K562 (cell line): ENCODE measurements at regions not wholly inside any gene's neighbourhood (a gene's known extent, or its start where the extent isn't known, plus 50 kb on each side); places are given as distances from the start of the nearest gene placed in this dataset.

Source experiments
- ATAC-seq: fragments of 200-7000 bp; cut with Tn5 transposase; 3 replicates; pipeline ENCODE4 v1.9.1; 2020; ENCODE audit warnings: moderate library complexity
- BruUV-seq: library from RNA; stranded (reverse); fragments of 400-500 nt; replicated peaks from 2 replicates; lab custom pipeline; 2021; lab: Mats Ljungman, UMichigan
- CTCF ChIA-PET: fragments of 300-600 bp; formaldehyde crosslinking; extraction: SDS; loops from one replicate; lab custom pipeline; 2021; ENCODE audit warnings: low intra/inter-chr PET ratio; lab: Yijun Ruan, JAX
- POLR2A ChIA-PET: fragments of 300-600, 350-650 bp; sonication (Branson Sonifier 250); formaldehyde crosslinking; extraction: SDS; loops from one replicate; lab custom pipeline; 2021; ENCODE audit warnings: antibody characterized with exemption, inconsistent platforms; lab: Yijun Ruan, JAX
- DNase-seq, 4 experiments: peaks; one replicate each; pipeline versions ENCODE4 v3.0.0 to v3.0.0-alpha.2; 2011 to 2018; ENCODE audit warnings: low spot score in 3 of 4, mixed read lengths in 3 of 4; ENCODE audit errors: extremely low read depth in 1 of 4
- FAIRE-seq: peaks from 2 replicates; lab custom pipeline; 2011; peaks lifted over from hg19 to GRCh38; lab: Jason Lieb, UNC
- H2AFZ ChIP-seq: 2 replicates; pipeline ENCODE4 v1.6.0; 2011; ENCODE audit warnings: low read depth, low read length, control low read depth, inconsistent platforms
- H3K27ac ChIP-seq: fragments of 200-600 bp; 3 replicates; pipeline ENCODE4 v1.8.0; 2011; ENCODE audit warnings: low read depth, mild to moderate bottlenecking, control low read depth, inconsistent platforms, low read length, moderate library complexity, mixed read lengths; ENCODE audit errors: extremely low read depth
- H3K27me3 ChIP-seq, 2 experiments: fragments of 300-600 bp in 1 of 2; 2 replicates in 1 of 2; 3 replicates in 1 of 2; pipeline versions ENCODE4 v1.6.0 to v1.8.0; 2011; ENCODE audit warnings: inconsistent platforms in 2 of 2, low read length in 2 of 2, mild to moderate bottlenecking in 1 of 2, mixed read lengths in 1 of 2, moderate library complexity in 1 of 2; ENCODE audit not compliant: control insufficient read depth in 2 of 2, insufficient read depth in 2 of 2
- H3K36me3 ChIP-seq: fragments of 300-600 bp; 3 replicates; pipeline ENCODE4 v1.8.0; 2011; ENCODE audit warnings: mild to moderate bottlenecking, low read length, inconsistent platforms; ENCODE audit not compliant: control insufficient read depth, insufficient read depth
- H3K4me1 ChIP-seq, 2 experiments: fragments of 200-600 bp in 1 of 2; replicated peaks in 1 of 2; 2 replicates in 1 of 2; 3 replicates in 1 of 2; pipeline versions ENCODE4 v1.5.1 to v1.8.0; 2011; ENCODE audit warnings: inconsistent platforms in 2 of 2, low read length in 2 of 2, mild to moderate bottlenecking in 1 of 2, mixed read lengths in 1 of 2, moderate library complexity in 1 of 2; ENCODE audit not compliant: control insufficient read depth in 2 of 2, insufficient read depth in 2 of 2
- H3K4me2 ChIP-seq: 2 replicates; pipeline ENCODE4 v1.6.1; 2011; ENCODE audit warnings: low read length, control low read depth, inconsistent platforms, mixed read lengths; ENCODE audit not compliant: insufficient read depth
- H3K4me3 ChIP-seq: fragments of 200-600 bp; sonication (generic), shearing (Covaris generic); 2 replicates; pipeline ENCODE4 v1.5.1; 2016; ENCODE audit warnings: control low read depth, inconsistent platforms
- H3K79me2 ChIP-seq: fragments of 200-600 bp; 3 replicates; pipeline ENCODE4 v1.8.0; 2011; ENCODE audit warnings: low read length, inconsistent platforms; ENCODE audit not compliant: control insufficient read depth, insufficient read depth
- H3K9ac ChIP-seq, 2 experiments: 2 replicates each; pipeline versions ENCODE4 v1.6.0 to v1.6.1; 2011; ENCODE audit warnings: low read depth in 2 of 2, low read length in 2 of 2, control low read depth in 1 of 2, inconsistent platforms in 1 of 2, mild to moderate bottlenecking in 1 of 2, mixed read lengths in 1 of 2; ENCODE audit not compliant: insufficient read depth in 1 of 2
- H3K9me1 ChIP-seq: one replicate; pipeline ENCODE4 v1.6.0; 2011; ENCODE audit warnings: inconsistent platforms, mild to moderate bottlenecking, low read length, moderate library complexity; ENCODE audit not compliant: control insufficient read depth, insufficient read depth
- H3K9me3 ChIP-seq: replicated peaks from 2 replicates; pipeline ENCODE4 v1.5.1; 2011; ENCODE audit warnings: low read depth, low read length, inconsistent platforms; ENCODE audit not compliant: control insufficient read depth, insufficient read depth
- H4K20me1 ChIP-seq: replicated peaks from 2 replicates; pipeline ENCODE4 v1.6.1; 2011; ENCODE audit warnings: low read length, inconsistent platforms, mixed read lengths; ENCODE audit not compliant: control insufficient read depth, insufficient read depth
- ARNT ChIP-seq, 2 experiments: fragments of 450-650 bp; IDR thresholded peaks; 2 replicates each; pipeline ENCODE4 v1.6.1; 2016; ENCODE audit warnings: mild to moderate bottlenecking in 1 of 2
- CBX1 ChIP-seq: sonication (generic); IDR thresholded peaks from 2 replicates; pipeline ENCODE4 v1.6.1; 2016; ENCODE audit warnings: antibody characterized with exemption, low read depth, mild to moderate bottlenecking
- CHD2 ChIP-seq: IDR thresholded peaks from 2 replicates; pipeline ENCODE4 v1.6.1; 2011; ENCODE audit warnings: low read depth, low read length
- CLOCK ChIP-seq: fragments of 250-450 bp; sonication (Bioruptor Pico); IDR thresholded peaks from 2 replicates; pipeline ENCODE4 v1.4.0; 2020; ENCODE audit warnings: mild to moderate bottlenecking, moderate library complexity, borderline replicate concordance
- EP300 ChIP-seq: IDR thresholded peaks from 2 replicates; pipeline ENCODE4 v1.6.1; 2012; ENCODE audit warnings: low read length, improper control_type of control experiment
- RBFOX2 ChIP-seq: fragments of 200-400 bp; formaldehyde crosslinking; IDR thresholded peaks from 2 replicates; pipeline ENCODE4 v1.6.1; 2017; ENCODE audit warnings: low read depth, mild to moderate bottlenecking, low read length, moderate library complexity
- SRF ChIP-seq, 2 experiments: fragments of 250-450, 450-650 bp in 1 of 2; sonication (Bioruptor Pico) in 1 of 2; sonication (generic) in 1 of 2; formaldehyde crosslinking; IDR thresholded peaks; 2 replicates each; pipeline versions ENCODE4 v1.5.0 to v1.5.1; 2020 to 2022; ENCODE audit warnings: mild to moderate bottlenecking in 1 of 2, missing genetic modification reagents in 1 of 2
- THAP7 ChIP-seq: fragments of 250-450 bp; sonication (Bioruptor Pico); IDR thresholded peaks from 2 replicates; pipeline ENCODE4 v1.5.0; 2021
- XRCC3 ChIP-seq: fragments of 450-650 bp; IDR thresholded peaks from 2 replicates; pipeline ENCODE4 v1.6.1; 2017; ENCODE audit warnings: mild to moderate bottlenecking, moderate library complexity
- ZNF431 ChIP-seq: sonication (generic); formaldehyde crosslinking; IDR thresholded peaks from 2 replicates; pipeline ENCODE4 v1.8.0; 2022; ENCODE audit warnings: mild to moderate bottlenecking, missing genetic modification reagents
- ZNF561 ChIP-seq: fragments of 450-650 bp; formaldehyde crosslinking; conservative IDR thresholded peaks from 2 replicates; pipeline ENCODE4 v1.4.0; 2020; ENCODE audit warnings: mild to moderate bottlenecking, moderate library complexity
- WGBS: fragments of 100-300 bp; shearing (Covaris generic); methylation state at CpG from one replicate; pipeline ENCODE4 v1.1.6; 2016; ENCODE audit warnings: low coverage, mixed read lengths; ENCODE audit not compliant: insufficient coverage; ENCODE audit errors: missing lambda C conversion rate; 5-methylcytosine and 5-hydroxymethylcytosine counted together
- in situ Hi-C: fragments of 300-500 bp; cut with MboI; formaldehyde crosslinking; loops from 4 replicates; pipeline ENCODE4 v1.15.0; 2018; ENCODE audit warnings: inconsistent platforms, mixed read lengths
- intact Hi-C: fragments of 100-400 bp; cut with micrococcal nuclease; formaldehyde crosslinking; loops from 2 replicates; pipeline ENCODE4 v1.14.2; 2022
- TF ChIP-seq, protein P1 (sequence below): fragments of 450-650 bp; formaldehyde crosslinking; IDR thresholded peaks from 2 replicates; pipeline ENCODE4 v1.4.0; 2020; ENCODE audit warnings: mild to moderate bottlenecking, moderate library complexity
- TF ChIP-seq, protein P2 (sequence below): fragments of 250-450 bp; sonication (Bioruptor Pico); IDR thresholded peaks from 2 replicates; pipeline ENCODE4 v1.6.1; 2021; ENCODE audit warnings: mild to moderate bottlenecking
- TF ChIP-seq, protein P3 (sequence below), 2 experiments: fragments of 450-650 bp in 1 of 2; IDR thresholded peaks; 2 replicates each; pipeline ENCODE4 v1.6.1; 2011 to 2017; ENCODE audit warnings: low read depth in 2 of 2, antibody characterized with exemption in 1 of 2, borderline replicate concordance in 1 of 2, low read length in 1 of 2, mild to moderate bottlenecking in 1 of 2, mixed read lengths in 1 of 2; ENCODE audit not compliant: control insufficient read depth in 1 of 2

GRCh38 chr11:41851743-41852142 lies 392.3 kb upstream of the LRRC4C start (continued):
- TF ChIP-seq, protein P1, sequence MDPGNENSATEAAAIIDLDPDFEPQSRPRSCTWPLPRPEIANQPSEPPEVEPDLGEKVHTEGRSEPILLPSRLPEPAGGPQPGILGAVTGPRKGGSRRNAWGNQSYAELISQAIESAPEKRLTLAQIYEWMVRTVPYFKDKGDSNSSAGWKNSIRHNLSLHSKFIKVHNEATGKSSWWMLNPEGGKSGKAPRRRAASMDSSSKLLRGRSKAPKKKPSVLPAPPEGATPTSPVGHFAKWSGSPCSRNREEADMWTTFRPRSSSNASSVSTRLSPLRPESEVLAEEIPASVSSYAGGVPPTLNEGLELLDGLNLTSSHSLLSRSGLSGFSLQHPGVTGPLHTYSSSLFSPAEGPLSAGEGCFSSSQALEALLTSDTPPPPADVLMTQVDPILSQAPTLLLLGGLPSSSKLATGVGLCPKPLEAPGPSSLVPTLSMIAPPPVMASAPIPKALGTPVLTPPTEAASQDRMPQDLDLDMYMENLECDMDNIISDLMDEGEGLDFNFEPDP (CRISPR knock-in tag), result no peak
- no peak for TF ChIP-seq CHD2

DNA sequence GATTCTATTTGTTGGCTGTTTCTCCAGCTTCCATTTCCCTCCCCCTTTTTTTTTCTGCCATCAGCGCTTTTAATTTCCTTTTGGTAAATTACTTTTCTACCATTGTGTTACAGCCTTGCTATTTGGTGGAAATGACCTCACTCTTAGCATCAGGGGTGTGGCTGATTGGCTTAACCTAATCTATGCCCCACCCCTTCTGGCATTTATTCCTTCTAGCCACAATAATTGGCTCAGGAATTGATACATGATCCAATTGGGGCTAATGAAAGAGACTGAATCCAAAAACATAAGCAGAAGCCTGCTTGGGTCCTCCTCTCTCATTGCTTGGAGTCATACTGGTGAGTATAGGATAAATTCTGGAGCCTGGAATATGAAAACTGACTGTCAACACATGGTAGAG lies 402.4 kb upstream of the LRRC4C start:
- H3K79me2 ChIP-seq, result no peaks in the 10 kb centered on the region
- H3K9me3 ChIP-seq, result no peaks in the 10 kb centered on the region
- H3K4me3 ChIP-seq, result no peak overlapping the region
- no peak overlapping the region for H3K9ac ChIP-seq
- intact Hi-C loops, result no loop called here
- H2AFZ ChIP-seq, result no peak overlapping the region
- ATAC-seq (no peak), FAIRE-seq (no peak), DNase-seq (no peak)
- in situ Hi-C loops, result no loop called here
- ChIA-PET POLR2A (no interaction called here), CTCF (no interaction called here)
- H3K4me1 ChIP-seq, result no peaks in the 10 kb centered on the region
- no peaks in the 10 kb centered on the region for H4K20me1 ChIP-seq
- no TSS peak for BruUV-seq
- no peak overlapping the region for H3K4me2 ChIP-seq
- WGBS, result 22% methylated on average over 1 of the region's 1 CpG
- no peak overlapping the region for H3K27ac ChIP-seq
- no peaks in the 10 kb centered on the region for H3K27me3 ChIP-seq
- no peaks in the 10 kb centered on the region for H3K36me3 ChIP-seq
- H3K9me1 ChIP-seq, result no peaks in the 10 kb centered on the region
- TF ChIP-seq XRCC3 (no peak), ZNF561 (no peak), CBX1 (no peak), ZNF431 (no peak), RBFOX2 (no peak), EP300 (no peak), THAP7 (CRISPR knock-in tag) (no peak), ARNT (IDR thresholded peaks at IDR 0.05) (no peak), CLOCK (no peak), SRF (CRISPR knock-in tag; IDR thresholded peaks at IDR 0.05) (no peak)
- TF ChIP-seq, protein P2, sequence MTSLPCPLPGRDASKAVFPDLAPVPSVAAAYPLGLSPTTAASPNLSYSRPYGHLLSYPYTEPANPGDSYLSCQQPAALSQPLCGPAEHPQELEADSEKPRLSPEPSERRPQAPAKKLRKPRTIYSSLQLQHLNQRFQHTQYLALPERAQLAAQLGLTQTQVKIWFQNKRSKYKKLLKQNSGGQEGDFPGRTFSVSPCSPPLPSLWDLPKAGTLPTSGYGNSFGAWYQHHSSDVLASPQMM (CRISPR knock-in tag), result no peak
- TF ChIP-seq, protein P3, sequence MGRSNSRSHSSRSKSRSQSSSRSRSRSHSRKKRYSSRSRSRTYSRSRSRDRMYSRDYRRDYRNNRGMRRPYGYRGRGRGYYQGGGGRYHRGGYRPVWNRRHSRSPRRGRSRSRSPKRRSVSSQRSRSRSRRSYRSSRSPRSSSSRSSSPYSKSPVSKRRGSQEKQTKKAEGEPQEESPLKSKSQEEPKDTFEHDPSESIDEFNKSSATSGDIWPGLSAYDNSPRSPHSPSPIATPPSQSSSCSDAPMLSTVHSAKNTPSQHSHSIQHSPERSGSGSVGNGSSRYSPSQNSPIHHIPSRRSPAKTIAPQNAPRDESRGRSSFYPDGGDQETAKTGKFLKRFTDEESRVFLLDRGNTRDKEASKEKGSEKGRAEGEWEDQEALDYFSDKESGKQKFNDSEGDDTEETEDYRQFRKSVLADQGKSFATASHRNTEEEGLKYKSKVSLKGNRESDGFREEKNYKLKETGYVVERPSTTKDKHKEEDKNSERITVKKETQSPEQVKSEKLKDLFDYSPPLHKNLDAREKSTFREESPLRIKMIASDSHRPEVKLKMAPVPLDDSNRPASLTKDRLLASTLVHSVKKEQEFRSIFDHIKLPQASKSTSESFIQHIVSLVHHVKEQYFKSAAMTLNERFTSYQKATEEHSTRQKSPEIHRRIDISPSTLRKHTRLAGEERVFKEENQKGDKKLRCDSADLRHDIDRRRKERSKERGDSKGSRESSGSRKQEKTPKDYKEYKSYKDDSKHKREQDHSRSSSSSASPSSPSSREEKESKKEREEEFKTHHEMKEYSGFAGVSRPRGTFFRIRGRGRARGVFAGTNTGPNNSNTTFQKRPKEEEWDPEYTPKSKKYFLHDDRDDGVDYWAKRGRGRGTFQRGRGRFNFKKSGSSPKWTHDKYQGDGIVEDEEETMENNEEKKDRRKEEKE (IDR thresholded peaks at IDR 0.05; ENCODE audit: borderline replicate concordance in 1 of 2, control insufficient read depth in 1 of 2, low read depth in 2 of 2, low read length in 1 of 2), result no peak
